K562 (cell line): ENCODE measurements at regions not wholly inside any gene's neighbourhood (a gene's known extent, or its start where the extent isn't known, plus 50 kb on each side); places are given as distances from the start of the nearest gene placed in this dataset.

Source experiments
- ETS2 ChIP-seq: IDR thresholded peaks from 2 replicates; pipeline ENCODE4 v1.6.1; 2016; ENCODE audit warnings: borderline replicate concordance, missing genetic modification characterization, mild to moderate bottlenecking, moderate library complexity, missing compliant biosample characterization; ENCODE audit not compliant: poor library complexity, severe bottlenecking
- RAD51 ChIP-seq: fragments of 450-650 bp; IDR thresholded peaks from 2 replicates; pipeline ENCODE4 v1.7.1; 2016; ENCODE audit warnings: low read depth, mild to moderate bottlenecking, borderline replicate concordance
- SLC30A9 ChIP-seq: fragments of 250-450 bp; sonication (Bioruptor Pico); IDR thresholded peaks from 2 replicates; pipeline ENCODE4 v1.8.0; 2022; ENCODE audit warnings: mild to moderate bottlenecking, moderate library complexity
- TAF9B ChIP-seq: fragments of 450-650 bp; IDR thresholded peaks from 2 replicates; pipeline ENCODE4 v1.6.1; 2018; ENCODE audit warnings: mild to moderate bottlenecking; ENCODE audit not compliant: partially characterized antibody
- TBP ChIP-seq: optimal IDR thresholded peaks from 2 replicates; pipeline ENCODE3; 2011; ENCODE audit warnings: low read depth, low read length, improper control_type of control experiment
- TOE1 ChIP-seq, 2 experiments: fragments of 450-650 bp in 1 of 2; sonication (generic) in 1 of 2; formaldehyde crosslinking in 1 of 2; IDR thresholded peaks; 2 replicates each; pipeline versions ENCODE4 v1.7.1 to v1.8.0; 2016 to 2022; ENCODE audit warnings: borderline replicate concordance in 2 of 2, mild to moderate bottlenecking in 2 of 2, antibody characterized with exemption in 1 of 2, inconsistent platforms in 1 of 2, low read depth in 1 of 2, missing genetic modification reagents in 1 of 2, moderate library complexity in 1 of 2
- TF ChIP-seq, protein P1 (sequence below): sonication (generic); formaldehyde crosslinking; IDR thresholded peaks from 2 replicates; pipeline ENCODE4 v1.8.1; 2022; ENCODE audit warnings: missing genetic modification reagents
- TF ChIP-seq, protein P2 (sequence below): fragments of 250-450 bp; sonication (Bioruptor Pico); IDR thresholded peaks from 2 replicates; pipeline ENCODE4 v1.5.0; 2021; ENCODE audit warnings: mild to moderate bottlenecking, borderline replicate concordance
- TF ChIP-seq, protein P3 (sequence below): fragments of 200-400 bp; formaldehyde crosslinking; IDR thresholded peaks from 2 replicates; pipeline ENCODE4 v1.6.1; 2017; ENCODE audit warnings: mild to moderate bottlenecking, low read depth, low read length, moderate library complexity

DNA sequence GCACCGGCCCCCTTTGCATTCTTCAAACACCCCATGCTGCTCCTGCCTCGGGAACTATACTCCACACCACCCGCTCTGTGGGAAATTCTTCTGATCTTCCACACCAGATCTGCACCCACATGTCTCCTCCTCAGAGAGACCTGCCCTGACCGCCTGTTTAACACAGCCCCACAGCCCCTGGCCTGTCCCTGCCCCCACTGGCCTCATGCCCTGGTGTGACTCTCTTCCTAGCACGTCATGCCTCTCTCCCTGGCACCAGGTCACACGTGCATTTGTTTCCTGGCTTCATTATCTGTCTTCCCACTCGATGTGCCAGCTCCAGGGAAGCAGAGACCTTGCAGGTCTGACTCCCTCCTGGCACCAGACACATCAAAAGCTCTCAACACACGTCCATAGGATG lies 79.6 kb downstream of the ANKRD60 start (continued):
- TF ChIP-seq TBP (no peak), TOE1 (IDR thresholded peaks at IDR 0.05; ENCODE audit: borderline replicate concordance) (no peak), TOE1 (CRISPR knock-in tag; IDR thresholded peaks at IDR 0.05; ENCODE audit: borderline replicate concordance, low read depth) (no peak), RAD51 (no peak), SLC30A9 (CRISPR knock-in tag) (no peak), TAF9B (no peak), ETS2 (no peak)
- TF ChIP-seq, protein P1, sequence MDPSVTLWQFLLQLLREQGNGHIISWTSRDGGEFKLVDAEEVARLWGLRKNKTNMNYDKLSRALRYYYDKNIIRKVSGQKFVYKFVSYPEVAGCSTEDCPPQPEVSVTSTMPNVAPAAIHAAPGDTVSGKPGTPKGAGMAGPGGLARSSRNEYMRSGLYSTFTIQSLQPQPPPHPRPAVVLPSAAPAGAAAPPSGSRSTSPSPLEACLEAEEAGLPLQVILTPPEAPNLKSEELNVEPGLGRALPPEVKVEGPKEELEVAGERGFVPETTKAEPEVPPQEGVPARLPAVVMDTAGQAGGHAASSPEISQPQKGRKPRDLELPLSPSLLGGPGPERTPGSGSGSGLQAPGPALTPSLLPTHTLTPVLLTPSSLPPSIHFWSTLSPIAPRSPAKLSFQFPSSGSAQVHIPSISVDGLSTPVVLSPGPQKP: no peak
- TF ChIP-seq, protein P2, sequence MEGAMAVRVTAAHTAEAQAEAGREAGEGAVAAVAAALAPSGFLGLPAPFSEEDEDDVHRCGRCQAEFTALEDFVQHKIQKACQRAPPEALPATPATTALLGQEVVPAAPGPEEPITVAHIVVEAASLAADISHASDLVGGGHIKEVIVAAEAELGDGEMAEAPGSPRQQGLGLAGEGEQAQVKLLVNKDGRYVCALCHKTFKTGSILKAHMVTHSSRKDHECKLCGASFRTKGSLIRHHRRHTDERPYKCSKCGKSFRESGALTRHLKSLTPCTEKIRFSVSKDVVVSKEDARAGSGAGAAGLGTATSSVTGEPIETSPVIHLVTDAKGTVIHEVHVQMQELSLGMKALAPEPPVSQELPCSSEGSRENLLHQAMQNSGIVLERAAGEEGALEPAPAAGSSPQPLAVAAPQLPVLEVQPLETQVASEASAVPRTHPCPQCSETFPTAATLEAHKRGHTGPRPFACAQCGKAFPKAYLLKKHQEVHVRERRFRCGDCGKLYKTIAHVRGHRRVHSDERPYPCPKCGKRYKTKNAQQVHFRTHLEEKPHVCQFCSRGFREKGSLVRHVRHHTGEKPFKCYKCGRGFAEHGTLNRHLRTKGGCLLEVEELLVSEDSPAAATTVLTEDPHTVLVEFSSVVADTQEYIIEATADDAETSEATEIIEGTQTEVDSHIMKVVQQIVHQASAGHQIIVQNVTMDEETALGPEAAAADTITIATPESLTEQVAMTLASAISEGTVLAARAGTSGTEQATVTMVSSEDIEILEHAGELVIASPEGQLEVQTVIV: no peak
- TF ChIP-seq, protein P3, sequence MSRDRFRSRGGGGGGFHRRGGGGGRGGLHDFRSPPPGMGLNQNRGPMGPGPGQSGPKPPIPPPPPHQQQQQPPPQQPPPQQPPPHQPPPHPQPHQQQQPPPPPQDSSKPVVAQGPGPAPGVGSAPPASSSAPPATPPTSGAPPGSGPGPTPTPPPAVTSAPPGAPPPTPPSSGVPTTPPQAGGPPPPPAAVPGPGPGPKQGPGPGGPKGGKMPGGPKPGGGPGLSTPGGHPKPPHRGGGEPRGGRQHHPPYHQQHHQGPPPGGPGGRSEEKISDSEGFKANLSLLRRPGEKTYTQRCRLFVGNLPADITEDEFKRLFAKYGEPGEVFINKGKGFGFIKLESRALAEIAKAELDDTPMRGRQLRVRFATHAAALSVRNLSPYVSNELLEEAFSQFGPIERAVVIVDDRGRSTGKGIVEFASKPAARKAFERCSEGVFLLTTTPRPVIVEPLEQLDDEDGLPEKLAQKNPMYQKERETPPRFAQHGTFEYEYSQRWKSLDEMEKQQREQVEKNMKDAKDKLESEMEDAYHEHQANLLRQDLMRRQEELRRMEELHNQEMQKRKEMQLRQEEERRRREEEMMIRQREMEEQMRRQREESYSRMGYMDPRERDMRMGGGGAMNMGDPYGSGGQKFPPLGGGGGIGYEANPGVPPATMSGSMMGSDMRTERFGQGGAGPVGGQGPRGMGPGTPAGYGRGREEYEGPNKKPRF: no peak
